K562 (cell line): ENCODE measurements at regions not wholly inside any gene's neighbourhood (a gene's known extent, or its start where the extent isn't known, plus 50 kb on each side); places are given as distances from the start of the nearest gene placed in this dataset.
A peak's percentile ranks its signal among the peaks of the same experiment; 100 is the strongest.

Experiments
- ATAC-seq: fragments of 200-7000 bp; cut with Tn5 transposase; 3 replicates; pipeline ENCODE4 v1.9.1; 2020; ENCODE audit warnings: moderate library complexity
- BruUV-seq: library from RNA; stranded (reverse); fragments of 400-500 nt; replicated peaks from 2 replicates; lab custom pipeline; 2021; lab: Mats Ljungman, UMichigan
- CTCF ChIA-PET: fragments of 300-600 bp; formaldehyde crosslinking; extraction: SDS; loops from one replicate; lab custom pipeline; 2021; ENCODE audit warnings: low intra/inter-chr PET ratio; lab: Yijun Ruan, JAX
- POLR2A ChIA-PET: fragments of 300-600, 350-650 bp; sonication (Branson Sonifier 250); formaldehyde crosslinking; extraction: SDS; loops from one replicate; lab custom pipeline; 2021; ENCODE audit warnings: antibody characterized with exemption, inconsistent platforms; lab: Yijun Ruan, JAX
- DNase-seq, 4 experiments: peaks; one replicate each; pipeline versions ENCODE4 v3.0.0 to v3.0.0-alpha.2; 2011 to 2018; ENCODE audit warnings: low spot score in 3 of 4, mixed read lengths in 3 of 4; ENCODE audit errors: extremely low read depth in 1 of 4
- FAIRE-seq: peaks from 2 replicates; lab custom pipeline; 2011; peaks lifted over from hg19 to GRCh38; lab: Jason Lieb, UNC
- H2AFZ ChIP-seq: 2 replicates; pipeline ENCODE4 v1.6.0; 2011; ENCODE audit warnings: low read depth, low read length, control low read depth, inconsistent platforms
- H3K27ac ChIP-seq: fragments of 200-600 bp; 3 replicates; pipeline ENCODE4 v1.8.0; 2011; ENCODE audit warnings: low read depth, mild to moderate bottlenecking, control low read depth, inconsistent platforms, low read length, moderate library complexity, mixed read lengths; ENCODE audit errors: extremely low read depth
- H3K27me3 ChIP-seq, 2 experiments: fragments of 300-600 bp in 1 of 2; 2 replicates in 1 of 2; 3 replicates in 1 of 2; pipeline versions ENCODE4 v1.6.0 to v1.8.0; 2011; ENCODE audit warnings: inconsistent platforms in 2 of 2, low read length in 2 of 2, mild to moderate bottlenecking in 1 of 2, mixed read lengths in 1 of 2, moderate library complexity in 1 of 2; ENCODE audit not compliant: control insufficient read depth in 2 of 2, insufficient read depth in 2 of 2
- H3K36me3 ChIP-seq: fragments of 300-600 bp; 3 replicates; pipeline ENCODE4 v1.8.0; 2011; ENCODE audit warnings: mild to moderate bottlenecking, low read length, inconsistent platforms; ENCODE audit not compliant: control insufficient read depth, insufficient read depth
- H3K4me1 ChIP-seq, 2 experiments: fragments of 200-600 bp in 1 of 2; replicated peaks in 1 of 2; 2 replicates in 1 of 2; 3 replicates in 1 of 2; pipeline versions ENCODE4 v1.5.1 to v1.8.0; 2011; ENCODE audit warnings: inconsistent platforms in 2 of 2, low read length in 2 of 2, mild to moderate bottlenecking in 1 of 2, mixed read lengths in 1 of 2, moderate library complexity in 1 of 2; ENCODE audit not compliant: control insufficient read depth in 2 of 2, insufficient read depth in 2 of 2
- H3K4me2 ChIP-seq: 2 replicates; pipeline ENCODE4 v1.6.1; 2011; ENCODE audit warnings: low read length, control low read depth, inconsistent platforms, mixed read lengths; ENCODE audit not compliant: insufficient read depth
- H3K4me3 ChIP-seq: fragments of 200-600 bp; sonication (generic), shearing (Covaris generic); 2 replicates; pipeline ENCODE4 v1.5.1; 2016; ENCODE audit warnings: control low read depth, inconsistent platforms
- H3K79me2 ChIP-seq: fragments of 200-600 bp; 3 replicates; pipeline ENCODE4 v1.8.0; 2011; ENCODE audit warnings: low read length, inconsistent platforms; ENCODE audit not compliant: control insufficient read depth, insufficient read depth
- H3K9ac ChIP-seq, 2 experiments: 2 replicates each; pipeline versions ENCODE4 v1.6.0 to v1.6.1; 2011; ENCODE audit warnings: low read depth in 2 of 2, low read length in 2 of 2, control low read depth in 1 of 2, inconsistent platforms in 1 of 2, mild to moderate bottlenecking in 1 of 2, mixed read lengths in 1 of 2; ENCODE audit not compliant: insufficient read depth in 1 of 2
- H3K9me1 ChIP-seq: one replicate; pipeline ENCODE4 v1.6.0; 2011; ENCODE audit warnings: inconsistent platforms, mild to moderate bottlenecking, low read length, moderate library complexity; ENCODE audit not compliant: control insufficient read depth, insufficient read depth
- H3K9me3 ChIP-seq: replicated peaks from 2 replicates; pipeline ENCODE4 v1.5.1; 2011; ENCODE audit warnings: low read depth, low read length, inconsistent platforms; ENCODE audit not compliant: control insufficient read depth, insufficient read depth
- H4K20me1 ChIP-seq: replicated peaks from 2 replicates; pipeline ENCODE4 v1.6.1; 2011; ENCODE audit warnings: low read length, inconsistent platforms, mixed read lengths; ENCODE audit not compliant: control insufficient read depth, insufficient read depth
- CEBPB ChIP-seq: fragments of 450-650 bp; IDR thresholded peaks from 2 replicates; pipeline ENCODE4 v1.6.1; 2016; ENCODE audit warnings: missing genetic modification characterization, missing compliant biosample characterization
- ETV1 ChIP-seq: fragments of 450-650 bp; conservative IDR thresholded peaks from 2 replicates; pipeline ENCODE4 v1.6.1; 2016; ENCODE audit warnings: missing genetic modification characterization, control low read depth, low read depth, missing compliant biosample characterization
- GABPA ChIP-seq: fragments of 200-800 bp; sonication (Bioruptor generic); conservative IDR thresholded peaks from 2 replicates; pipeline ENCODE4 v1.6.1; 2016; ENCODE audit warnings: low read depth, missing genetic modification characterization, missing compliant biosample characterization
- MCM7 ChIP-seq, 2 experiments: fragments of 450-650 bp; IDR thresholded peaks; 2 replicates each; pipeline ENCODE4 v1.6.1; 2016 to 2018
- MEIS2 ChIP-seq: fragments of 450-650 bp; IDR thresholded peaks from 2 replicates; pipeline ENCODE4 v1.6.1; 2014; ENCODE audit warnings: mild to moderate bottlenecking; ENCODE audit not compliant: partially characterized antibody
- PBX2 ChIP-seq, 2 experiments: IDR thresholded peaks in 1 of 2; conservative IDR thresholded peaks in 1 of 2; 2 replicates each; pipeline ENCODE4 v1.6.1; 2016; ENCODE audit warnings: low read depth in 2 of 2, mild to moderate bottlenecking in 1 of 2, missing compliant biosample characterization in 1 of 2, missing genetic modification characterization in 1 of 2, moderate library complexity in 1 of 2
- PCBP2 ChIP-seq: fragments of 200-400 bp; formaldehyde crosslinking; IDR thresholded peaks from 2 replicates; pipeline ENCODE4 v1.6.1; 2018; ENCODE audit warnings: low read length, low read depth, mild to moderate bottlenecking, moderate library complexity; ENCODE audit not compliant: poor library complexity, severe bottlenecking
- PHF8 ChIP-seq: fragments of 200-600 bp; sonication (generic); IDR thresholded peaks from 2 replicates; pipeline ENCODE4 v1.6.1; 2012; ENCODE audit warnings: mixed run types, mild to moderate bottlenecking, inconsistent platforms, low read length, moderate library complexity, borderline replicate concordance
- USF2 ChIP-seq: sonication (generic); formaldehyde crosslinking; IDR thresholded peaks from 2 replicates; pipeline ENCODE4 v1.5.0; 2020; ENCODE audit warnings: missing genetic modification reagents
- WGBS: fragments of 100-300 bp; shearing (Covaris generic); methylation state at CpG from one replicate; pipeline ENCODE4 v1.1.6; 2016; ENCODE audit warnings: low coverage, mixed read lengths; ENCODE audit not compliant: insufficient coverage; ENCODE audit errors: missing lambda C conversion rate; 5-methylcytosine and 5-hydroxymethylcytosine counted together
- in situ Hi-C: fragments of 300-500 bp; cut with MboI; formaldehyde crosslinking; loops from 4 replicates; pipeline ENCODE4 v1.15.0; 2018; ENCODE audit warnings: inconsistent platforms, mixed read lengths
- intact Hi-C: fragments of 100-400 bp; cut with micrococcal nuclease; formaldehyde crosslinking; loops from 2 replicates; pipeline ENCODE4 v1.14.2; 2022

GRCh38 chr6:14516956-14517355 lies 399.4 kb downstream of the CD83 start:
- Histone ChIP-seq H3K9me1 (no peaks in the 10 kb centered on the region), H4K20me1 (no peaks in the 10 kb centered on the region), H3K36me3 (no peaks in the 10 kb centered on the region), H2AFZ (peak overlapping the region; percentile 81), H3K9ac (no peak overlapping the region), H3K9me3 (no peaks in the 10 kb centered on the region), H3K27me3 (no peaks in the 10 kb centered on the region), H3K27ac (no peak overlapping the region), H3K4me1 (no peaks in the 10 kb centered on the region; a peak in 1 of 5 replicates), H3K4me2 (no peak overlapping the region), H3K4me3 (no peak overlapping the region)
- intact Hi-C loops = no loop called here
- no TSS peak for BruUV-seq
- no peak for DNase-seq
- ChIA-PET POLR2A (interaction anchor here (1.9 kb wide), 1 partner anchor 10 kb away, joined by 6 read pairs; no protein-coding TSS in a partner anchor), CTCF (no interaction called here)
- no peak for ATAC-seq
- no peak for FAIRE-seq
- 45% methylated on average over 11 of the region's 11 CpGs for WGBS
- in situ Hi-C loops = no loop called here
- TF ChIP-seq ETV1 (tag) (0 out of 2 replicates have a peak, but pooled peaks have one; percentile 8), PBX2 (CRISPR knock-in tag; IDR thresholded peaks at IDR 0.05; ENCODE audit: low read depth) (no peak), PBX2 (tag; conservative IDR thresholded peaks at IDR 0.05; ENCODE audit: low read depth) (peak; percentile 43), CEBPB (0 out of 2 replicates have a peak, but pooled peaks have one; percentile 14), USF2 (CRISPR knock-in tag) (no peak), MCM7 (IDR thresholded peaks at IDR 0.05) (no peak), PHF8 (no peak), MEIS2 (peak; percentile 14), GABPA (no peak), PCBP2 (no peak)
- TF ChIP-seq, all 486 proteins: peak for 4
- no peaks in the 10 kb centered on the region for H3K79me2 ChIP-seq
